Stimulated activated CD4-positive, alpha-beta T cell treated with anti-CD3 and anti-CD28 coated beads, Interleukin-15, amount 100 ng/mL, for 24 hours (primary cell): ENCODE measurements at regions not wholly inside any gene's neighbourhood (a gene's known extent, or its start where the extent isn't known, plus 50 kb on each side); places are given as distances from the start of the nearest gene placed in this dataset.
"Not testable (repeated sequence)": the region's sequence is repeated elsewhere in the genome, so short reads cannot be mapped to it uniquely, and the experiment has no call there.

Source experiments
- DNase-seq: peaks from one replicate; pipeline ENCODE4 v3.0.0-alpha.2; 2020

DNA sequence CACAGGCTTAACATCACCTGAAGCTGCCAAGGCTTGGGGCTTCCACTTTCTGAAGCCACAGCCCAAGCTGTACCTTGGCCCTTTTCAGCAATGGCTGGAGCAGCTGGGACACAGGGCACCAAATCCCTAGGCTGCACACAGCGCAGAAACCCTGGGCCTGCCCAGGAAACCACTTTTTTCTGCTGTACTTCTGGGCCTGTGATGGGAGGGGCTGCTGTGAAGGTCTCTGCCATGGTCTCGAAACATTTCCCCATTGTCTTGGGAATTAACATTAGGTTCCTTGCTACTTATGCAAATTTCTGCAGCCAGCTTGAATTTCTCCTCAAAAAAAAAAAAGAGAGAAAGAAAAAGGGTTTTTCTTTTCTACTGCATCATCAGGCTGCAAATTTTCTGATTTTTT lies 219.1 kb downstream of the RPL10L start:
- DNase-seq = no peak

DNA sequence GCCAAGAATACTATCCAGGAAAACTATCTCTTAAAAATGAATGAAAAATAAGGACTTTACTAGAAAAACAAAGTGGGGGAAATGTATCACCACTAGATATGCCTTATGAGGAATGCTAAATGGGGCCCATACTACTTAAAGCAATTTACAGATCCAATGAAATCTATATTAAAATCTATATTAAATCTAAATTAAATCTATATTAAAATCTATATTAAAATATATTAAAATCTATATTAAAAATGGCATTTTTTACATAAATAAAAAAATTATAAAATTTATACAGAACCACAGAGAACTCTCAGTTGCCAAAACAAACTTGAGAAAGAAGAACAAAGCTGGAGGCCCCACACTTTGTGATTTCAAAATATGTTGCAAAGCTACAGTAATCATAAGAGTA lies 234.5 kb downstream of the RPL10L start:
- no peak for DNase-seq

DNA sequence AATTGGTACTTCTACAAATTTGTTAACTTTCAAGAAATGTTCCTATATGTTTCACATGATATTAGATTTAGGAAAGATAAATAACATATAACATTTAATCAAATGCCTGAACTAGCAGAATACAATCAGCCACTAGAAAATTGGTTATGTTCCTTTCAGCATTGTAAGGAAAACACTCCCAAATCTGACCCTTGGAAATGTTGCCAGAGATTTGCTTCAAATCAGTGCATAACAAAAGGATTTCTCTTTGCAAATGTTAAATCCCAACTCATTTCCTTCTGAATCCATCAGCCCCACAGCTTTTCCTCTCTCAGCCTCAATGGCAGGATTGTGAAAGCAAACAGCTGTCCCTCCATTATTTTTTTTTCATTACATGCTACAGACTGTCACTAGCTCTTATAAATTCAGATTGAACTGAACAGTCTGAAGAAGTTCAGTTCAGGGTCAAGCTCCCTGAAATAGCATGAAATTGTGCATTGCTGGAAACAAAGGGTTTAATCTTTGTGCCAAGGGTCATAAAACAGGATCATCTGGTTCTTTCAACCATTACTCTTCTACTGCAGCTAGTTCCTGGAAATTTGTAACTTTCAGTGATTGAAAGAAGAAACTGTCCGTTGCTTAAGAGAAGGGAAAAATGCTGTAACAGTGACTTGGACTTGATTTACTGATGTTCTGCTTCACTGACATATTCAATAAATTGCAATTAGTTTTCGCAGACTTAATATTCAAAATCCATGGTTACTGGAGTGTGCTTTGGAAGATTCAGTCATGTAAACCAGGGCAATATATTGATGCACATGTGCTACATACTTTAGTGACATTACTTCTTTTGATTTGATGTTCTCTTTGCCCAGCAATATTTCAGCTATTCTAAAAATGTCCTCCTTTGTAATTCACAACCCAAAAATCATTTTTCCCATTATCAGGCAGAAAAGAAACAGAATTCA lies 246.4 kb downstream of the RPL10L start:
- DNase-seq = no peak

DNA sequence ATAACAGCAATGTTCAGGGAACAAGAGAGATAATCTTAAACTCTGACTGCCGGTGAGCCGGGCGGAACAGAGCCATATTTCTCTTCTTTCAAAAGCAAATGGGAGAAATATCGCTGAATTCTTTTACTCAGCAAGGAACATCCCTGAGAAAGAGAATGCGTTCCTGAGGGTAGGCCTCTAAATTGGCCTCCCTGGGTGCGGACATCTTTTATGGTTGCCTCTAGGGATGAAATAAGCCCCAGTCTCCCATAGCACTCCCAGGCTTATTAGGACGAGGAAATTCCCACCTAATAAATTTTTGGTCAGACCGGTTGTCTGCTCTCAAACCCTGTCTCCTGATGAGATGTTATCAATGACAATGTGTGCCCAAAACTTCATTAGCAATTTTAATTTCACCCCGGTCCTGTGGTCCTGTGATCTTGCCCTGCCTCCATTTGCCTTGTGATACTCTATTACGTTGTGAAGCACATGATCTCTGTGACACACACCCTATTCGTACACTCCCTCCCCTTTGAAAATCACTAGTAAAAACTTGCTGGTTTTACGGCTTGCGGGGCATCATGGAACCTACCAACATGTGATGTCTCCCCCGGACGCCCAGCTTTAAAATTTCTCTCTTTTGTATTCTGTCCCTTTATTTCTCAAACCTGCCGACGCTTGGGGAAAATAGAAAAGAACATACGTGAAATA lies 249.4 kb downstream of the RPL10L start:
- DNase-seq = not testable (repeated sequence)

DNA sequence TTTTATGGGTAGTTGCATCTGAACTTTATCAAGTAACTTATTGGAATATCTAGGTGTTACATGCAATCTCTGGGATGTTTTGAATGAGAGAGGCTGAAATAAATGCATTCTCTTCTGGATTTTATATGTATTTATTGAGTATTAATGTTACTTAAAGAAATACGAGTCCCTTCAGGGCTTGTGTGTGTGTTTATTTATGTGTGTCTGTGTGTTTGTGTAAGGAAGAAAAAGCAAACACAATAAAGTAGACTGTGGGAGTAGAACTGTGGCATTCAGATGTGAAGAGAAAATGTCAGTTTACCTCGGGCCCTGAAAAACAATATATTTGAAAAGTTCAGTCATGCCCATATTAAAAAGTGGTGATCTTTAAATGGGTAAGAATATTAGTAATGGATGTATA lies 250.5 kb downstream of the RPL10L start:
- no peak for DNase-seq

DNA sequence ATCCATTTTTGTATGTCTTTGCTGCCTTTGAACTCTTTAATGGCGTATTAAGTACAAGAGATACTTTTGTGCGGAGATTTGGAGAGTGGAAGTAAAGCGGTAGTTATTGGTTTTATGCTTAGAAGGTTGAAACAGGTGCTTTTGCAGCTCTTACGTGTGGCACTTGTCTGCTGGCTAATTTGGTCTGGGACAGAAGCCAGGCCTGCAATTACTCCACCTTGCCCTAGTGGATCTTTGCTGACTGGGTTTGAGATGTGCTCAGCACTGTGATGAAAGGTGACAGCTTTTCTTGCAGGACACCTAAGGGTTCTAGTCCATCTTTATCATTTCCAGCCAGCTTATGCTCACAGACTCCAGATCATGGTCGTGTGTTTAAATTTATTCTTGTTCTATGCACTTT lies 252.5 kb downstream of the RPL10L start:
- no peak for DNase-seq

DNA sequence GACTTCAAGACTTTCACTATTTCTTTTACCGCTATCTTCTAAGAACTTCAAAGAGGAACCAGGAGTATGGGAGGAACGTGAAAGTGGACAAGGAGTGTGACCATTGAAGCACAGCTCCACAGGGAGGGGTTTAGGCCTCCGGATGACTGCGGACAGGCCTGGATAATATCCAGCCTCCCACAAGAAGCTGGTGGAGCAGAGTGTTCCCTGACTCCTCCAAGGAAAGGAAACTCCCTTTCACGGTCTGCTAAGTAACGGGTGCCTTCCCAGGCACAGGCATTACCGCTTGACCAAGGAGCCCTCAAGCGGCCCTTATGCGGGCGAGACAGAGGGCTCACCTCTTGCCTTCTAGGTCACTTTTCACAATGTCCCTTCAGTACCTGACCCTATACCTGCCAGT lies 267.0 kb downstream of the RPL10L start:
- DNase-seq = no peak

DNA sequence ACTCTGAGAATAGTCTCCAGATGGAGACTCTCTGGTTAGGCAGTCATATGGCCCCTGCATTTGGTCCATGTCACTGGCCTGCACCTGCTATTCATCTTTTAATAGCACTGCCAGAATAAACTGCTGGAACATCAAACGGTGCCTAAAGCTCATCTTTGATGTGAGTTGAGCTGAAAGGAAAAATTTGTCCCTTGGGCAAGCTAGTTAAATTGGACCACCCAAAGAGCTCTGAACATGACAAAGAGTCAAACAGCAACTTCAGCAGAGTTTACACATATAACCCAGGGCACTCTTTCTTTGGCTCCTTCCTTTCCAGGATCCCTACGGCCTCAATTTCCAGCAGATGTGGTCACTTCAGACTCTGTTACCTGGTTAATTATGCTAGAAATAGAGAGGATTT lies 269.9 kb downstream of the RPL10L start:
- DNase-seq = no peak

DNA sequence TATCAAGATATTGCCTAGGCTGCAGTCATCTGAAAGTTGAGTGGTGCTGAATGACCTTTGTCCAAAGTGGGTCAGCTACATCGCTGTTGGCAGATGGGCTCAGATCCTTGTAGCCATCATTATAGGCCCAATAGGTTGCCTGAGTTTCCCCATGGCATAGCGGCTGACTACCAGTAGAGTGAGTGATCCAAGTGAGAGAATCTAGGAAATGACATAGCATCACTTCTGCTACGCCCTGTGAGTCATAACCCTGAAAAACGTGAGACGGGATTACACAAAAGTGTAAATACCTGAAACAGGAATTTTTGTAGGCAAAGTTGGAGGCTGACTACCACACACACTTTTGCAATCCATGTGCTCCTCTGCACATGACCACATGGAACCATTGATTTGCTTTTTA lies 273.3 kb downstream of the RPL10L start:
- no peak for DNase-seq

DNA sequence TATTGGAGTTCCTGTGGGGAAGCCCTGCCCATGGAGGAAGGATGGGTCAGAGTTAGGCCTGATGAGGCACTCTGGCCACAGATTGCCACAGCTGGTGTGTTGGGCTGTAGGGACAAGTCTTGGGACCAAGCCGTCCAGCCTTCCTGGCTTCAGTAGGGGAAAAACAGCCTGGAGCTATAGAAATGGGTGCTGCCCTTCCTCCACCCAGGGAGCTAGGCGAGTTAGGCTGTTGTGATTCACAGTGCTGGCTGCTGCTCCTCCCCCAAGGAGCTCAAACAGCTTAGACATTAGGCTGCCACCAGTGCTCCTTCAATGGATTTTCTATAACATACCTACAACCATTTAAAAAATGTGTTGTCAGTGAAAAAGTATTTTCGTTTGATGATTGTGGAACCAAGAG lies 274.3 kb downstream of the RPL10L start:
- DNase-seq = no peak

DNA sequence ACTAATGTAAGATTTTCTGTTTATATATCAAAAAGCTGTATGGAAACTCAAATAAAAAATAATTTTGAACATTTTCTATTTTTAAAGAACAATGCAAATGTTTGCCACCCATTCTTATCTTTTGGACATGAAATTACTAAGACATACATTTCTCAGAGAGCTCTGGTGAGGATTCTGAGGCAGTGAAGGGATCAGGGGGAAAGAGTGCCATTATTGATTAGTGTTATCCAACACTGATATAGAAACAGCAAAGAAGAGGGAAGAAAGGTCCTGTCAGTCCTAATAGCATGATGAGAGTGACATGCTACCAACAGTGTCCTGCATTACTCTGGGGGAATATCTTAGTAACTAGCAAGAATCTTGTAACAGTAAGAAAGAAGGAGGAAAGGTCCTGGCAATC lies 282.2 kb downstream of the RPL10L start:
- DNase-seq = no peak

DNA sequence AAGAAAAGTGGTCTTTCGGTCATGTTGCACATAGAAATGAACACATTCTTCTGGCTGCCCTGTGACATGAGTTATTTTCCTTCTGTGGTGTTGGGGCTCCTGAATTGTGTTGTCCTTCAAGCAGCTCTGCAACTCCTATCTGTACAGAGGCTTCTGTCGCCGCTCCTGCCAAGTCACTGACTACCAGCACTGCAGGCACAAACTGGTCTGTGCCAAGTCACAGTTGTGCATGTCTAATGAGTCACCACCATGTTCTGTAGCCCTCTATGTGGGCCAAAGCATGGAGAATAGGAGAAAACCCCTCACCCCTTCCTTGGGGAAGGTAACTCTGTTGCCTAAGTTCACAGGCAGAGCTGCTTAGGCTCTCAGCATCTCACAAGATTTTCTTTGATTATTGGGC lies 283.3 kb downstream of the RPL10L start:
- DNase-seq = no peak

DNA sequence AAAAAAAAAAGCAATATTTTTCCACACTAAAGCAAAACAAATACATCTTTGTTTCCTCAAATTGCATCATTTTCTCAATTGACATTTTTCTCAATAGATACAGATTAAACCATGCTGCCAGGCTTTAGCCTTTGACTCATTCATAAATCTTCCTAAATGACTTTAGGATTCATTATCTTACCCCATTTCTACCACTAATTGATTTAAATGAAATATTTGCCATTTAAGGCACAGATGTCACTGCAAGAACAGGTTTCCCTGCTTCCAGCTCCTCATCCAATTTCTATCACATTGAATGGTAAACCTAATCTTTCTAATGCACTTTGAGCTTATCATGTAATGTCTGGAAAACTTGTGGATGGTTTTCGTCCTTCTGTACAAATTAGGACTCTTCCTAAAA lies 298.7 kb downstream of the RPL10L start:
- DNase-seq = no peak

DNA sequence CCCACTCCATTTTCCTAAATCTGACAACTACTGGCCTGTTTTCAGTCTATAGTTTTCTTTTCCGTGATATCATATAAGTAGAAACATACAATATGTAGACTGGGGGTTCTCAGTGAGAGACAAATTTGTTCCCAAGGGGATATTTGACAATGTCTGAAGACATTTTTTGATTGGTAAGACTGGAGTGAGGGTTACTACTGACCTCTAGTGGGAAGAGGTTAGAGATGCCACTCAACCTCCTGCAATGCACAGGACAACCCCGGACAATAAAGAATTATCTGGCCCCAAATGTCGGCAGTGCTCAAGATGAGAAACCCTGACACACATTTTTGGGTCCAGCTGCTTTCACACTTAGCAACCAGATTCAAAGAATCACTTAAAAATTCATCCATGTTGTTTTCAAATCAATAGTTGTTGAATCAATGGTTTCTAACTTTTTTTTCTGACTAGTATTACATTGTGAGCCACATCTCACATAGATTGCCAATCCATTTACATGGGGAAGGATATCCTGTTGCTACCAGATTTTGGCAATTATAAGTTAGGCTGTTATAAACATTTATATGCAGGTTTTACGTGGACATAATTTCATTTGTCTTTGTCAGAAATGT lies 307.1 kb downstream of the RPL10L start:
- DNase-seq = no peak

DNA sequence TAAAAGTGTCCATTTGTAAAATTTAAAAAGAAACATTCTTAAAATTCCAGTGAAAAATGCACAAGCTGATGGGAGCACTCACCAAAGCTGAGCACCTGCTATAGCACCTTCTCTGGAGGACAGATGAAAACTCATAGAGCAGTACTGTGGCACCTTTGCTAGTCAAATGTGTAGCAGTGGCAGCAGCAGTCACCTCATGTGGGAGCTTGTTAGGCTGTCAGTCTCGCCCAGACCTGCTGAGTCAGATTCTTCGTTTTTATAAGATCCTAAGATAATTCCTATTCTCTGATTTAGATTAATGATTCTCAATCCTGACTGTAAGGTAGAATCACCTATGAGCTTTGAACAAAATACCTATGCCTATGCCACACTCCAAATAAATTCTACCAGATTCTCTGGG lies 325.8 kb downstream of the RPL10L start:
- DNase-seq = no peak

DNA sequence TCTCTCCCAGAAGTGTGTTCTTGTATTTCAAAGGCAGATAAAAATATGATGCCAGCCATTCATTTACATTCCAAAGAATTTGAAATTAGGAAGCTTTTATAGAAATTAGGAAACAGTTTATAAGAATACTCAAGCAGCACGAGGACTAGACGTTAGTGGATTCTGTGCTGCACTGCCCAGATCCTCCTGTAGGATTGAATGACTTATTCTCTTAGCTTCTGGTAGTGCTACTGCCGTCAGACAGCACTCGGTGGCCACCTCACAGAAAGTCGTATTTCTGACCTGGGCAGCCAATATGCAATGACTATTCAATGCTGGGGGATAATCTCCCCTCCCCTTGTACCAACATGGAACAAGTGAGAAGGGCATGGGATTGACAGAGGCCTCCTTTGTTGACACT lies 326.4 kb downstream of the RPL10L start:
- no peak for DNase-seq

DNA sequence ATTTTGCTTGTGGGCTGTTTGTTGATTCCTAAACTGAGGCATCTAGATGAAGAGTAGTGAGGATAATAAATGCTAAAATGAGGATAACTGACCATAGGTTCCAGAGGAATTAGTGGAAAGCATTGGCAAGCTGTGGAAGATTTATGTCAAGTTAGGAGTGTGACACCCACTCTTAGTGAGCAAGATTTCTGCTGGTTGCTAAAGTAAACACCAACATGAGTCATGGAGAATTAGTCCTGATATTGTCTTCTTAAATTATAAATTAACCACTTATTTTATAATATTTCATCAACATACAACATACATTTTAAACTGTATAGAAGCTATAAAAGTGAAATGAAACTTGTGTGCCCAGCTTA lies 328.2 kb downstream of the RPL10L start:
- no peak for DNase-seq

DNA sequence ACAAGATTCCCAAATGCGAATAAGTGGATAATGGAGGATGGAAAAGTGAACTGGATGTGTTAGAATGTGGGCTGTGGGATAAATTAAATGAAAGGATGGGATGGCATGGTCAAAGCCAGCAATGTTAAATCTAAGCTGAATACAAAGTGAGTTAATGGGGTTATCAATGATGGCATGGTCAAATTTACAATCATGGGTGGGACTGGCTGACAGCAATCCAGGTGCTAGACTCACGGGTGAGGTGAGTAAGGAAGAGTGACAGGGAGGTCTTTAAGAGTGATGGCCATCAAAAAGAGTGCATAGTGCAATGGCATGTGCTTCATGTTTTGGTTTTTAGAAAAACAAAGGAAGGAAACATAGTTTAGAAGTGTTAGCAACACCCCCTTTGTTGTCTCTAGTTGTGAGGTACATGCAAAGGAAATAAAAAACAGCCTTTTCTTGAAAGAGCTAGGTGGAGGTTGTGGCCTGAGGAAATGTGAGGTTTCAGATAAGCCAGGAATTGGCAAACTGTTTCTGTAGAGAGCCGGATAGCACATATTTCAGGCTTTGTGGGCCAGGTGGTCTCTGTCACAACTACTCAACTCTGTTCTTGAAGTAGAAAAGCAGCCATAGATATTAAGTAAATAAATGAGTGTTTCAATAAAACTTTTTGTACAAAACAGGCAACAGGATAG lies 328.7 kb downstream of the RPL10L start:
- DNase-seq = no peak

DNA sequence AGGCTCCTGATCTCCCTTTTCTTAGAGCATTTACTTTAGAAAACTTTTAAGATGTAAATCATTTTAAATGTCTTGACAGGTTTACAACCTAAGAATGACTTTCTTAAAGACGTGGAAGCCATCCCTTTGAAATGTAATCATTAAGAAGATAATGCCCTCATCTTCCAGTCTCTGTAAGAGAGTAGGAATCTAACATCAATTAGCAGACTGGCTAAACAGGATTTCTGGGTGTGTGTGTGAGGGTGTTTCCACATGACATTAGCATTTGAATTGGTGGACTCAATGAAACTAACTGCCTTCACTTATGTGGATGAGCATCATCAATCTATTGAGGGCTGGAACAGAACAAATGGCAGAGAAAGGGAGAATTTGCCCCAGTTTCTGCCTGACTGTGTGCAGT lies 329.5 kb downstream of the RPL10L start:
- no peak for DNase-seq

DNA sequence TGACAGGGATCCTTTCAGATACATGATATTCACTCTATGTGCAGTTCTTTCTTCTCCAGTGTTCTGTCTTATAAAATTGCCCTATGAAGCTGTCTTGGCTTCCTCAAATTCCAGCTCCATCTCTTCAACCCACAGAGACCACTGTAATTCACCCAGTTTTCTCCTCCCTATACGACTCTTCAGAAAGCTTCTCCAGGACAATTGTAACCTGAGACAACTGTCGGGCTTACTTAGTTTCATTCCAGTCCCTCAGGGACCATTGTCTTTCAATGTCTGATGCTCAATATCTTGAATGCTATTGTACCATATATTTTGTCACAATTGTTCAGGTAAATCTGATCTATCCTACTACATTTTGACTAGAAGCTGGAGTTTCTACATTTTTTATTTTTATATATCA lies 345.3 kb downstream of the RPL10L start:
- no peak for DNase-seq

DNA sequence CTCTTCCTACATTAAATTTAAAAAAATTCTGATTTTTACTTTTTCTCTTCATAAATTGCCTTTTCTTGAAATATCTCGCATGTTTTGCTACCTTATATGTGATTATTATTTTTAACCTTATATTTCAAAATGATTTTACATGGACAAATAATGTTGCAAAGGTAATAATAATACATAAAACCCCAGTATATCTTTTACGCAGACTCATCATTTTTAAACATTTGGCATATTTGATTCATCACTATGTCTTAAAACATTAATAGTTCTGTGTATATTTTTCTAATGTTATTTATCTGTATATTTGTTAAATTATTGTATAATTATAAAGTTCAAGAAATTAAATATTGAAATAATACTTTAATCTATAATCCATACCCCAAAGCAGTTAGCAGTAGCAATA lies 350.8 kb downstream of the RPL10L start:
- no peak for DNase-seq

DNA sequence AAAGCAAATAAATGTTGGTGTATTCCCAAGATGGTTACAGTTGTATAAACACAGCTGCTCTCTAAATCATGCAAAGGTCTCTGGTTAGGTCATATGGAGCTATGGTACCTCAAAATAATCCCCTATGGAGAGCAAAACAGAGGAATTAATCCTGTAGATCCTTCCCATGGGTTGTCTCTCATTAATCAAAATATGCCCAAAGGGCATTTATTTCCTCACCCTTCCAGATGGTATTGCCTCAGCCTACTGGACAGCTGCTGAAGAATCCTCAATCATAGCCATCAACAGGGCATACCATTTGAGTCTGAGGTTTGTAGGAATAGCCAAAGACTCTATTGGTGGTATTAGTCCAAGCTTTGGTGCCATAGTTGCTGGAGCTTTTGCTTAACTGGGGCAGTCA lies 360.9 kb downstream of the RPL10L start:
- no peak for DNase-seq

DNA sequence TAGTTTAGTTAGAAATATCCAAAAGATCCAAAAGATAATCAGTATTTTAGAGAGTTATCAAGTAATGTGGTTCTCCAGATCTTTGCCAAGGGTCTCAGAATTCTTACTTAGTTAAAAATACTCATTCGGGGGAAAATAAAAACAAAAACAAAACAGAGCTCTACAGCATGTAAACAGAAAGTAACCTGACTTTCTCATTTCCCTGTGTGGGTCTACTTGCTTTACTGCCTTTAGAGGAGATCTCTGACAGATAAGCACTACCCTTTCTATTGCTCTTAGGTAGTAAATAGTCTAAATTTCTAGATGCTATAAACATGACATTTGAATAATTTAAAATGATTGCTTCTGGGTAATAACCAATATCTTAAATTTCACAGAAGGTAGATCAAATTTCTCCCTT lies 371.8 kb downstream of the RPL10L start:
- no peak for DNase-seq

DNA sequence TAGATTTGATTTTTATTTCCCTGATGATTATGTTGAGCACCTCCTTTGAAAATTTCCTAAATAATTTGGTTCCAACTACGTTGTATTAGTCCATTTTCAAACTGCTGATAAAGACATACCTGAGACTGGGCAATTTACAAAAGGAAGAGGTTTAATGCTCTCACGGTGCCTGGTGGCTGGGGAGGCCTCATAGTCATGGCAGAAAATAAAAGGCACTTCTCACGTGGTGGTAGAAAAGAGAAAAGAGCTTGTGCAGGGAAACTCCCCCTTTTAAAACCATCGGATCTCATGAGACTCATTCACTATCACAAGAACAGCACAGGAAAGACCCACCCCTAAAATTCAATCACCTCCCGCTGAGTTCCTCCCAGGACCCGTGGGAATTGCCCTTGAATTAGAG lies 372.3 kb downstream of the RPL10L start:
- DNase-seq = no peak
